ENCODE measurements at regions not wholly inside any gene's neighbourhood (a gene's known extent, or its start where the extent isn't known, plus 50 kb on each side); places are given as distances from the start of the nearest gene placed in this dataset.

GRCh38 chr2:65842104-65842503 is 409.7 kb upstream of the SPRED2 start:
- TF ChIP-seq CTCF (IDR thresholded peaks at IDR 0.05) (no peak), EZH2 (IDR thresholded peaks at IDR 0.05; ENCODE audit: borderline replicate concordance, insufficient read depth, low read depth, low read length, poor library complexity, severe bottlenecking) (no peak)

Measured in B cell (primary cell).